T-cell (primary cell): ENCODE measurements at regions not wholly inside any gene's neighbourhood (a gene's known extent, or its start where the extent isn't known, plus 50 kb on each side); places are given as distances from the start of the nearest gene placed in this dataset.

Experiments
- ATAC-seq, 4 experiments: fragments of 200-7000 bp in 3 of 4; fragments of 150-1000 bp in 1 of 4; cut with Tn5 transposase; replicated peaks in 1 of 4; 1 replicate in 3 of 4; 2 replicates in 1 of 4; pipeline ENCODE4 v1.10.0; 2021; ENCODE audit warnings: moderate library complexity in 3 of 4, mild to moderate bottlenecking in 2 of 4, moderate number of reproducible peaks in 1 of 4
- CTCF ChIA-PET, 2 donors: fragments of 300-600 bp; sonication (Branson Sonifier 250); formaldehyde crosslinking; loops; one replicate each; lab custom pipeline; 2022; ENCODE audit warnings: antibody characterized with exemption in 2 of 2; lab: Charles Lee
- POLR2A ChIA-PET, 2 donors: fragments of 300-600 bp; sonication (Branson Sonifier 250); formaldehyde crosslinking; loops; one replicate each; lab custom pipeline; 2022; ENCODE audit warnings: antibody characterized with exemption in 2 of 2; lab: Charles Lee
- DNase-seq, 35 experiments: peaks; one replicate each; pipeline versions ENCODE4 v3.0.0 to v3.0.0-alpha.2; 2013 to 2023
- H3K27ac ChIP-seq: one replicate; pipeline ENCODE4 v1.5.1; 2013; ENCODE audit warnings: low read length
- H3K27me3 ChIP-seq, 2 experiments: replicated peaks in 1 of 2; 1 replicate in 1 of 2; 2 replicates in 1 of 2; pipeline versions ENCODE4 v1.6.1 to v1.7.0; 2013; ENCODE audit warnings: low read length in 1 of 2, mixed read lengths in 1 of 2; ENCODE audit not compliant: control insufficient read depth in 2 of 2, insufficient read depth in 2 of 2; ENCODE audit errors: extremely low read depth in 1 of 2
- H3K36me3 ChIP-seq, 2 donors: 1 replicate in 1 of 2; 2 replicates in 1 of 2; pipeline versions ENCODE4 v1.6.1 to v1.7.0; 2013; ENCODE audit warnings: low read length in 1 of 2; ENCODE audit not compliant: control insufficient read depth in 2 of 2, insufficient read depth in 1 of 2; ENCODE audit errors: extremely low read depth in 1 of 2
- H3K4me1 ChIP-seq, 2 experiments: 1 replicate in 1 of 2; 2 replicates in 1 of 2; pipeline versions ENCODE4 v1.6.1 to v1.7.0; 2013; ENCODE audit warnings: low read length in 2 of 2, mixed read lengths in 1 of 2; ENCODE audit not compliant: insufficient read depth in 2 of 2, control insufficient read depth in 1 of 2; ENCODE audit errors: extremely low read depth in 1 of 2
- H3K4me3 ChIP-seq, 2 donors: 1 replicate in 1 of 2; 2 replicates in 1 of 2; pipeline versions ENCODE4 v1.5.1 to v1.7.0; 2013; ENCODE audit warnings: mild to moderate bottlenecking in 2 of 2, low read length in 1 of 2, moderate library complexity in 1 of 2; ENCODE audit not compliant: control insufficient read depth in 1 of 2; ENCODE audit errors: extremely low read depth in 1 of 2
- H3K9me3 ChIP-seq: 2 replicates; pipeline ENCODE4 v1.7.0; 2013
- H3K27ac Mint-ChIP-seq, 2 donors: one replicate each; pipeline ENCODE4 v1.8.0; 2020 to 2021; ENCODE audit warnings: mild to moderate bottlenecking in 2 of 2, mixed read lengths in 2 of 2
- H3K27me3 Mint-ChIP-seq, 2 donors: one replicate each; pipeline ENCODE4 v1.8.0; 2021 to 2022; ENCODE audit warnings: mixed read lengths in 2 of 2
- H3K36me3 Mint-ChIP-seq: one replicate; pipeline ENCODE4 v1.8.0; 2021; ENCODE audit warnings: mixed read lengths
- H3K4me1 Mint-ChIP-seq, 3 donors: one replicate each; pipeline ENCODE4 v1.8.0; 2020 to 2022; ENCODE audit warnings: mixed read lengths in 3 of 3, mild to moderate bottlenecking in 1 of 3
- H3K4me3 Mint-ChIP-seq, 3 donors: one replicate each; pipeline ENCODE4 v1.8.0; 2020 to 2022; ENCODE audit warnings: mild to moderate bottlenecking in 3 of 3, mixed read lengths in 3 of 3, moderate library complexity in 3 of 3
- H3K9me3 Mint-ChIP-seq, 3 donors: one replicate each; pipeline ENCODE4 v1.8.0; 2020 to 2022; ENCODE audit warnings: mixed read lengths in 3 of 3
- WGBS: methylation state at CpG from one replicate; pipeline ENCODE4 v1.1.5; 2013; ENCODE audit warnings: missing lambda C conversion rate; ENCODE audit not compliant: insufficient coverage; 5-methylcytosine and 5-hydroxymethylcytosine counted together

DNA sequence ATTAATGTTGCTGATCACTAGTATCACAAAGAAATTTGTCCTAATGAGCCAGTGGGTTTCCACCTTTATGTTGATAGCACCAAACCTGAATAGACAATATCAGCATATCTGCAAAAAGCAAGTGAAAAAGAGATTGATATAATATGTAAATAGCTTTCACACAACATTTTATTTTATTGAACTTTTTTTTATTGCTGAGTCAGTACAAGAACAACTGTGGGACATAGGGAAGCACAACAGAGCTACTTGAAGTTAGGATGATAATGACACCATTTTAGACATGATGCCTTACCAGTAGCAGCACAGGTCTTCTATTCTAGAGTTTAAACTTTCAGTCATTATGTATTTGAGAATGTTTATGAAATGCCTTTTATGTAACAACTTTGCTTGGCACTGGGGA is 554.1 kb upstream of the SETBP1 start:
- H3K36me3 Mint-ChIP-seq: no peaks in the 10 kb centered on the region
- DNase-seq (no peak), ATAC-seq (no peak)
- H3K4me3 Mint-ChIP-seq: no peak overlapping the region
- no peaks in the 10 kb centered on the region for H3K27me3 Mint-ChIP-seq
- POLR2A ChIA-PET: no interaction called here
- Histone ChIP-seq H3K9me3 (no peaks in the 10 kb centered on the region), H3K27me3 (no peaks in the 10 kb centered on the region), H3K4me1 (no peaks in the 10 kb centered on the region), H3K27ac (no peak overlapping the region), H3K36me3 (no peaks in the 10 kb centered on the region), H3K4me3 (no peak overlapping the region)
- no peaks in the 10 kb centered on the region for H3K4me1 Mint-ChIP-seq
- H3K9me3 Mint-ChIP-seq: no peaks in the 10 kb centered on the region
- H3K27ac Mint-ChIP-seq: no peak overlapping the region
- CTCF ChIA-PET: interaction anchor here in 1 of 2 donors (0.6 kb wide), 1 partner anchor 1258 kb away, joined by 4 read pairs; no protein-coding TSS in a partner anchor

DNA sequence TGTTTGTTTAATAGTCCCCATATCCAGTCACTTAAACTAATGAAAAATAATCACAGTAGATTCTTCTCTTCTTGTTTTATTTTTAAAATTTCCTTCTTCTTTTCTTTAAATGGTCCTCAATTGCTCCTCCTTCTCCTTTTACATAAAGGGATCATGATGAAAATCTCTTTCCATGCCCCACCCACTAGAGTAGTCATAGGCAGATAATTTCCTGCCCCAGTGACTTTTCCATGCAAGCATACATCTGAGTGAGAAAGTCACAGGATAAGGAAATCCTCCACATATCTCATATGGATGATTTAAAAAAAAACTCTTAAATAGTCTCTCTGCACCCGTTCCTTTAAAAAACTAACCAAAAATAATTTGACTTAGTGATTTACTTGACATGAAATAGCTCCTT is 552.3 kb upstream of the SETBP1 start:
- POLR2A ChIA-PET: no interaction called here
- no CpG with 5 or more reads among the region's 1 CpG for WGBS
- no peaks in the 10 kb centered on the region for H3K36me3 ChIP-seq
- no peaks in the 10 kb centered on the region for H3K9me3 ChIP-seq
- no peaks in the 10 kb centered on the region for H3K4me1 Mint-ChIP-seq
- H3K27me3 ChIP-seq: no peaks in the 10 kb centered on the region
- no peaks in the 10 kb centered on the region for H3K9me3 Mint-ChIP-seq
- H3K4me3 Mint-ChIP-seq: no peak overlapping the region
- no peak overlapping the region for H3K4me3 ChIP-seq
- no peaks in the 10 kb centered on the region for H3K27me3 Mint-ChIP-seq
- CTCF ChIA-PET: no interaction called here
- H3K4me1 ChIP-seq: no peaks in the 10 kb centered on the region
- H3K27ac ChIP-seq: no peak overlapping the region
- DNase-seq: no peak
- H3K27ac Mint-ChIP-seq: no peak overlapping the region
- no peaks in the 10 kb centered on the region for H3K36me3 Mint-ChIP-seq
- ATAC-seq: no peak

DNA sequence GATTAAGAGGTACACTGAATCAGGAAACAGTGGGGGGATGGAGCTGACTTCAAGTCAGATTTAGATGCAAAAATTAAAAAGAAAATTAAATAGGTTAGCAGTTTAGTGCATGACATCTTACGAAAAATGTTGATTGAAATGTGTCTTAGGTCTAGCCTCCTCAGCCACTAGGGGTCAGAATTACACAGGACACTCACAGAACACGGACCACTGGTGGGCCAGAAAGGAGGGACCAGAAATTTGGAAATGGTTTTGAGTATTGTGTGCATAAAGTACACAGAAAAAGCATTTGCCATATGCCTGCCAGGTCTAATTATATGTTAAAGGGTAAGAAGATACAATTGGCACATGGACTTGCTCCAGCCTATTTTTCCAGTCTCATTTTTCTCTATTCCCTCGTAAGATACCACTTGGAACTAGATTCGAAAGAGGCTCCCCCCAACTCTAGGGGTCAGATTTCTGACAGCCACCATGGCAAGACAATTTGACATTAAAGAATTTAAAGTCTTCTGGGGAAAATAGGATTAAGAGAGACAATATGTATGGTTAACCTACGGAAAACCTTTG is 550.2 kb upstream of the SETBP1 start:
- POLR2A ChIA-PET: no interaction called here
- DNase-seq (peak in 1 of 35 experiments; percentile 6), ATAC-seq (no peak)
- no peak overlapping the region for H3K4me3 Mint-ChIP-seq
- CTCF ChIA-PET: no interaction called here
- no peak overlapping the region for H3K4me3 ChIP-seq
- H3K27me3 ChIP-seq: no peaks in the 10 kb centered on the region
- H3K4me1 ChIP-seq: no peaks in the 10 kb centered on the region
- H3K9me3 Mint-ChIP-seq: peaks cover 0 to 10% (median 5%) of the 10 kb centered on the region in 3 donors
- no peaks in the 10 kb centered on the region for H3K4me1 Mint-ChIP-seq
- no peak overlapping the region for H3K27ac Mint-ChIP-seq
- no peaks in the 10 kb centered on the region for H3K36me3 ChIP-seq
- no peaks in the 10 kb centered on the region for H3K27me3 Mint-ChIP-seq
- WGBS: 68% methylated on average over 2 of the region's 5 CpGs
- no peaks in the 10 kb centered on the region for H3K9me3 ChIP-seq
- no peak overlapping the region for H3K27ac ChIP-seq
- H3K36me3 Mint-ChIP-seq: no peaks in the 10 kb centered on the region

DNA sequence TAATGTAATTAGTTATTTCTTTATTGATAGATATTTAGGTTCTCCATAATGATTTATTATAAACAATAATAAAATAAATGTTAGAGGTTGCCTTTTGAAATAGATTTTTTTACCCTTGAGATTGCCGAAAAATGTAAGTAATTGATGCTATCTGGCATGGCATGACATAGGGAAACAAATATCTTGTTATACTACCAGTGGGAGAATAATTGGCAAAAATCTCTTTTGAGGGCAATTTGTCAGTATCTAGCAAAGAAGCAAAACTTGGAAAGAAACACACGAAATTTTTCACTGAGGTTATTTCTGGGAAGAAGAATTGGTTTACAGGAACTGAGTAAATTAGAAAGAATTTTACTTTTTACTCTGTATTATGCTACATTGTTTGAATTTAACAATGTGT is 547.2 kb upstream of the SETBP1 start:
- H3K27ac Mint-ChIP-seq: no peak overlapping the region
- no peaks in the 10 kb centered on the region for H3K4me1 Mint-ChIP-seq
- Histone ChIP-seq H3K27ac (no peak overlapping the region), H3K27me3 (no peaks in the 10 kb centered on the region), H3K36me3 (no peaks in the 10 kb centered on the region), H3K4me3 (no peak overlapping the region), H3K9me3 (no peaks in the 10 kb centered on the region), H3K4me1 (no peaks in the 10 kb centered on the region)
- H3K9me3 Mint-ChIP-seq: peaks cover 0 to 10% (median 5%) of the 10 kb centered on the region in 3 donors
- DNase-seq: no peak
- no CpG with 5 or more reads among the region's 2 CpGs for WGBS
- no peak for ATAC-seq
- H3K4me3 Mint-ChIP-seq: no peak overlapping the region
- H3K27me3 Mint-ChIP-seq: no peaks in the 10 kb centered on the region
- H3K36me3 Mint-ChIP-seq: no peaks in the 10 kb centered on the region
- ChIA-PET CTCF (no interaction called here), POLR2A (no interaction called here)

DNA sequence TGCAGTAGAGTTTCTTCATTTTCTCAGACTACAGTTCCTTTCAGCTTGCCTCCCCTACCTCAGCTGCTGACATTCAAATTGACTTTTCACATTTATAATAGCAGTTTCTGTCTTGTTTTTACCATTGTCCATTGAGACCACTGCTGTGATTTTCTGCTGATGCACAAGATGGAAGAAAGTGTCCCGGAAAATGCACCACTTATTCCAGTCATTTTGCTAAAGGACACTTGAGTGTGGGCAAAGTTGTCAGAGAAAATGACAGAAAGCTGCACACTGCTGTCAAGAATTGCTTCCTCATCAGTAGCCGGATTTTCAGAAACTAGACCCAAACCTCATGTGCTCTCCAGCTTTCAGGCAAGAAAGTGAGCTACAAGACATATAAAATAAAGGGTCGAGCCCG is 546.2 kb upstream of the SETBP1 start:
- no peak overlapping the region for H3K4me3 ChIP-seq
- 100% methylated on average over 1 of the region's 4 CpGs for WGBS
- CTCF ChIA-PET: no interaction called here
- POLR2A ChIA-PET: no interaction called here
- no peak overlapping the region for H3K27ac ChIP-seq
- Mint-ChIP-seq H3K4me3 (no peak overlapping the region), H3K4me1 (no peaks in the 10 kb centered on the region), H3K27ac (no peak overlapping the region), H3K36me3 (no peaks in the 10 kb centered on the region), H3K9me3 (peaks cover 0 to 10% (median 5%) of the 10 kb centered on the region in 3 donors), H3K27me3 (no peaks in the 10 kb centered on the region)
- H3K27me3 ChIP-seq: no peaks in the 10 kb centered on the region
- no peaks in the 10 kb centered on the region for H3K9me3 ChIP-seq
- DNase-seq (no peak), ATAC-seq (no peak)
- H3K36me3 ChIP-seq: no peaks in the 10 kb centered on the region
- no peaks in the 10 kb centered on the region for H3K4me1 ChIP-seq

DNA sequence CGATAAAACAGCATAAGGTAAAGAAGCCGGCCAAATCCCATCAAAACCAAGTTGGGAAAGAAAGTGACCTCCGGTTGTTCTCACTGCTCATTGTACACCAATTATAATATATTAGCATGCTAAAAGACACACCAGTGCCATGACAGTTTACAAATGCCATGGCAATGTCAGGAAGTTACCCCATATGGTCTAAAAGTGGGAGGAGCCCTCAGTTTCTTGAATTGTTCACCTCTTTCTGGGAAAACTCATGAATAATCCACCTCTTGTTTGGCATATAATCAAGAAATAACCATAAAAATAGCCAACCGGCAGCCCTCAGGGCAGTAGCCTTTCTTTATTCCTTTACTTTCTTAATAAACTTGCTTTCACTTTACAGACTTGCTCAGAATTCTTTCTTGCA is 544.9 kb upstream of the SETBP1 start:
- Histone ChIP-seq H3K27me3 (no peaks in the 10 kb centered on the region), H3K27ac (no peak overlapping the region), H3K36me3 (no peaks in the 10 kb centered on the region), H3K4me3 (no peak overlapping the region), H3K4me1 (no peaks in the 10 kb centered on the region), H3K9me3 (no peaks in the 10 kb centered on the region)
- no peak overlapping the region for H3K27ac Mint-ChIP-seq
- H3K9me3 Mint-ChIP-seq: peaks cover 0 to 10% (median 5%) of the 10 kb centered on the region in 3 donors
- no peak overlapping the region for H3K4me3 Mint-ChIP-seq
- CTCF ChIA-PET: no interaction called here
- H3K36me3 Mint-ChIP-seq: no peaks in the 10 kb centered on the region
- H3K27me3 Mint-ChIP-seq: no peaks in the 10 kb centered on the region
- no peaks in the 10 kb centered on the region for H3K4me1 Mint-ChIP-seq
- POLR2A ChIA-PET: no interaction called here
- DNase-seq (no peak), ATAC-seq (no peak)
- 100% methylated on average over 1 of the region's 4 CpGs for WGBS

DNA sequence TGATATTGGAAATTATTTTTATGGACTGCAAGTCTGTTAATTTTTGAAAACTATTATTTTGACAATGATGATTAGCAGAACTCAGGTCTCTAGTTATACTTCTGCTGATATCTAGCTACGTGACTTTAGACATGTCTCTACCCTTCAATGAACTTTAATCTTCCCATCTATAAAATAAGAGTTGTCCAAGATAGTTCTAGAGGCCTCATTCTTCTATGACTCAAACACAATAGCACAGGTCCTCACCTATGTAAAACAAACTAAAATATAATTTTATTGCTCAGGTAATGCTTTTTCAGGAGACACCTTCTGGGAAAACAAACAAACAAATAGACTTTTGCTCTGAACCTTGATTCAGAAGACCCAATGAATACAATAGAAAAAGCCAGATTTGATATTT is 544.4 kb upstream of the SETBP1 start:
- H3K27ac ChIP-seq: no peak overlapping the region
- no peak for DNase-seq
- POLR2A ChIA-PET: no interaction called here

More for the DNA sequence above, 544.4 kb upstream of the SETBP1 start:
- Histone ChIP-seq H3K4me1 (no peaks in the 10 kb centered on the region), H3K36me3 (no peaks in the 10 kb centered on the region), H3K9me3 (no peaks in the 10 kb centered on the region), H3K27me3 (no peaks in the 10 kb centered on the region), H3K4me3 (no peak overlapping the region)
- Mint-ChIP-seq H3K9me3 (peaks cover 0 to 10% (median 5%) of the 10 kb centered on the region in 3 donors), H3K4me3 (no peak overlapping the region), H3K4me1 (no peaks in the 10 kb centered on the region), H3K27me3 (no peaks in the 10 kb centered on the region), H3K36me3 (no peaks in the 10 kb centered on the region), H3K27ac (no peak overlapping the region)
- WGBS: no CpG with 5 or more reads among the region's 1 CpG
- CTCF ChIA-PET: no interaction called here
- ATAC-seq: no peak
